Stomach smooth muscle (tissue), 2 donors: ENCODE measurements at regions not wholly inside any gene's neighbourhood (a gene's known extent, or its start where the extent isn't known, plus 50 kb on each side); places are given as distances from the start of the nearest gene placed in this dataset.

Experiments used
- H3K27ac ChIP-seq: one replicate; pipeline ENCODE4 v1.7.0; 2013; ENCODE audit warnings: mild to moderate bottlenecking, low read length, inconsistent platforms
- H3K27me3 ChIP-seq, 2 donors: one replicate each; pipeline ENCODE4 v1.7.0; 2013; ENCODE audit warnings: low read length in 2 of 2; ENCODE audit not compliant: insufficient read depth in 2 of 2, control insufficient read depth in 1 of 2
- H3K36me3 ChIP-seq, 2 donors: one replicate each; pipeline ENCODE4 v1.7.0; 2013; ENCODE audit warnings: low read length in 2 of 2; ENCODE audit not compliant: control insufficient read depth in 2 of 2, insufficient read depth in 2 of 2
- H3K4me1 ChIP-seq: one replicate; pipeline ENCODE4 v1.7.0; 2013; ENCODE audit warnings: low read length; ENCODE audit not compliant: control insufficient read depth, insufficient read depth
- H3K4me3 ChIP-seq, 2 donors: one replicate each; pipeline ENCODE4 v1.7.0; 2013; ENCODE audit warnings: low read length in 2 of 2
- H3K9ac ChIP-seq, 2 donors: one replicate each; pipeline ENCODE4 v1.7.0; 2013; ENCODE audit warnings: low read length in 2 of 2, mild to moderate bottlenecking in 1 of 2
- H3K9me3 ChIP-seq, 2 donors: one replicate each; pipeline ENCODE4 v1.7.0; 2013; ENCODE audit warnings: low read length in 2 of 2; ENCODE audit not compliant: control insufficient read depth in 2 of 2
- donor health status: healthy.
- donor health status: Pancreatic carcinoma.

- H3K4me3 ChIP-seq = no peak overlapping the region
- no peaks in the 10 kb centered on the region for H3K36me3 ChIP-seq
- H3K27me3 ChIP-seq = no peaks in the 10 kb centered on the region
- no peak overlapping the region for H3K9ac ChIP-seq
- H3K9me3 ChIP-seq = no peaks in the 10 kb centered on the region
- no peaks in the 10 kb centered on the region for H3K4me1 ChIP-seq
- H3K27ac ChIP-seq = no peak overlapping the region
These were observed 386.8 kb upstream of the ADARB2 start for GRCh38 chr10:2124135-2124534.

DNA sequence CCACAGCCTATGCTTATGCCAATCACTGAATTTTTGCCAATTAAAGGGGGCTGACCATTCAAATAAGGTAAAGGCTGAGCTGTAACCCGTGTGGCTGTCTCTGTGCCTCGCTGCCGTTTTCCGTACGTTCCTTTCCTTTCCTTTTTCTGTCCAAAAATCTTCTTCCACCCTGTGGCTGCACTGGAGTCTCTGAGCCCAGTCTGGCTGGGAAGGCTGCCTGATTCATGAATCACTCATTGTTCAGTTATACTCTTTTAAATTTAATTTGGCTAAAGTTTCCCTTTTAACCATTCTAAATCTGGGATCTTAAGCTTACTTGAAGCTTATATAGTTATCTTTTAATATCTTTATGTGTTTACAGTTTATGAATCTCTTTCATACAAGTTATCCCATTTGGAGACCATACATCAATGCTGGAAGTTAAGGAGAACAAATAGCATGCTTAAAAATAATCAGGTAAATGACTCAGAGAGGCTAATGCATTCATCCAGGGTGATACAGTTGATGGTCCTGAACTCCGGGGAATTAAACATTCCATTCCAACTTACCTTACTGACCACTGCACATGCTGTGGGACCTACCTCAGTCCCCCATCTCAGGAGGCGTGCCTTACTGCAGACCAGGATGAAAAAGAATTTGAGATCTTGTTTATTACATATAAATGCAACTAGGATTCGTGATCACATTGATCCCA is 385.3 kb upstream of the ADARB2 start:
- Histone ChIP-seq H3K9ac (no peak overlapping the region), H3K27me3 (no peaks in the 10 kb centered on the region), H3K27ac (no peak overlapping the region), H3K36me3 (no peaks in the 10 kb centered on the region), H3K4me1 (no peaks in the 10 kb centered on the region), H3K9me3 (no peaks in the 10 kb centered on the region), H3K4me3 (no peak overlapping the region)

- Histone ChIP-seq H3K27me3 (no peaks in the 10 kb centered on the region), H3K9me3 (peaks cover 0 to 5% of the 10 kb centered on the region in 2 donors), H3K4me3 (no peak overlapping the region), H3K4me1 (no peaks in the 10 kb centered on the region), H3K36me3 (no peaks in the 10 kb centered on the region), H3K9ac (no peak overlapping the region), H3K27ac (no peak overlapping the region)
These were observed 384.6 kb upstream of the ADARB2 start for GRCh38 chr10:2121929-2122328.

DNA sequence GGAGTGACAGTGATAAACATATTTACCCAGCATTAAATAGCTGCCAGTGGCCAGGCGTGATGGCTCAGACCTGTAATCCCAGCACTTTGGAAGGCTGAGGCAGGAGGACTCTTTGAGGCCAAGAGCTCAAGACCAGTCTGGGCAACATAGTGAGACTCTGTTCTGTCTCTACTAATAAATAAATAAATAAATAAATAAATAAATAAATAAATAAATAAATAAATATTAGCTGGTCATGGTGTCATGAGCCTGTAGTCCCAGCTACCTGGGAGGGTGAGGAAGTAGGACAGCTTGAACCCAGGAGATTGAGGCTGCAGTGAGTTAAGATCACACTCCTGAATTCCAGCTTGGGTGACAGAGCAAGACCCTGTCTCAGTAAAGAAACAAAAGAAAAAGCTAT is 384.0 kb upstream of the ADARB2 start:
- H3K9ac ChIP-seq = no peak overlapping the region
- H3K4me1 ChIP-seq = no peaks in the 10 kb centered on the region
- no peaks in the 10 kb centered on the region for H3K27me3 ChIP-seq
- no peak overlapping the region for H3K27ac ChIP-seq
- H3K36me3 ChIP-seq = no peaks in the 10 kb centered on the region
- H3K9me3 ChIP-seq = peaks cover 0 to 5% of the 10 kb centered on the region in 2 donors
- no peak overlapping the region for H3K4me3 ChIP-seq

GRCh38 chr10:2120746-2121145 is 383.4 kb upstream of the ADARB2 start:
- peaks cover 0 to 5% of the 10 kb centered on the region in 2 donors for H3K9me3 ChIP-seq
- H3K4me1 ChIP-seq = no peaks in the 10 kb centered on the region
- no peak overlapping the region for H3K9ac ChIP-seq
- H3K27me3 ChIP-seq = no peaks in the 10 kb centered on the region
- no peak overlapping the region for H3K27ac ChIP-seq
- no peaks in the 10 kb centered on the region for H3K36me3 ChIP-seq
- no peak overlapping the region for H3K4me3 ChIP-seq

DNA sequence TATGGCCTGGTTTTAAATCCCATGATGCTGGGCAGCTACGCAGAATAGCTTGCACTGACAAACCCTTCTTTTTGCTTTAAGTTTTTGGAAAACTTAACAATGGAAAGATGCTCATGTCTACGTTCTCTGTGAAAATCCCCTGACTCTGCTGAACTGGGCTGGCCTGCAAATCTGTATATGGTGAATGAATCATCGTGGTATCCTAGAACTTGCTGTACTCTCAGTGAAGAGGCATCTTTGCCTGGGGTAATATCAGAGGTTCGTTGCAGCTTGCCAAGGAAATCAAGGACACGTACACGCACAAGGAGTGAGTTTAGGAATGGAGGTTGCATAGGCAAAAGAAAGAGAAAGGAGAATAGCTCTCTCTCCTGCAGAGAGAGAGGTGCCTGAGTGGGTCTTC is 382.0 kb upstream of the ADARB2 start:
- Histone ChIP-seq H3K4me3 (no peak overlapping the region), H3K4me1 (no peaks in the 10 kb centered on the region), H3K27me3 (no peaks in the 10 kb centered on the region), H3K9ac (no peak overlapping the region), H3K27ac (no peak overlapping the region), H3K9me3 (peaks cover 0 to 5% of the 10 kb centered on the region in 2 donors), H3K36me3 (no peaks in the 10 kb centered on the region)

DNA sequence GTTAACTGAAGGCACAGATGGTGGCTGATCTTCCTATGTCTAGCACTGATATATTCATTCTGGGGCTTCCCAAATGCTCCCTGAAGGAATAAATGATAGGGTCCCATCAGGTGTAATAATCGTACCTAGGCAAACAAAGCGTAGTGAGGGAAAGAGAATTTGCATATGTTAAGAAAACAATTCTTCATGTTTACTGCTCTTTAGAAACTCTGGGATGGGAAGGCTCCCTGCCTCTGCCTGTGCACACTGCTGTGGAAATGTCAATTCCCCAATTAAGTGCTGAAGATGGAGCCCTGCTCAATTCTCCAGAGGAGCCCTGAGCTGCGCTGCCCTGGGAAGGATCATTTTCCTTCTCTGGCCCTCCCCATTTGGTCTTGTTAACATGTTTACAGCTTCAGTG is 380.9 kb upstream of the ADARB2 start:
- Histone ChIP-seq H3K4me3 (no peak overlapping the region), H3K9ac (no peak overlapping the region), H3K27ac (no peak overlapping the region), H3K27me3 (no peaks in the 10 kb centered on the region), H3K4me1 (no peaks in the 10 kb centered on the region), H3K9me3 (peaks cover 0 to 5% of the 10 kb centered on the region in 2 donors), H3K36me3 (no peaks in the 10 kb centered on the region)

GRCh38 chr10:2117641-2118040 is 380.3 kb upstream of the ADARB2 start:
- Histone ChIP-seq H3K4me3 (no peak overlapping the region), H3K4me1 (no peaks in the 10 kb centered on the region), H3K9me3 (peaks cover 0 to 5% of the 10 kb centered on the region in 2 donors), H3K9ac (no peak overlapping the region), H3K27me3 (no peaks in the 10 kb centered on the region), H3K27ac (no peak overlapping the region), H3K36me3 (no peaks in the 10 kb centered on the region)

- H3K9me3 ChIP-seq = peaks cover under 1 to 3% of the 10 kb centered on the region in 2 donors
- no peak overlapping the region for H3K27ac ChIP-seq
- H3K4me3 ChIP-seq = no peak overlapping the region
- H3K9ac ChIP-seq = no peak overlapping the region
- H3K36me3 ChIP-seq = no peaks in the 10 kb centered on the region
- no peaks in the 10 kb centered on the region for H3K4me1 ChIP-seq
- H3K27me3 ChIP-seq = no peaks in the 10 kb centered on the region
These were observed 374.6 kb upstream of the ADARB2 start for GRCh38 chr10:2111965-2112364.

GRCh38 chr10:2108496-2108895 is 371.2 kb upstream of the ADARB2 start:
- no peaks in the 10 kb centered on the region for H3K36me3 ChIP-seq
- no peak overlapping the region for H3K27ac ChIP-seq
- no peaks in the 10 kb centered on the region for H3K4me1 ChIP-seq
- peaks cover 4 to 9% of the 10 kb centered on the region in 2 donors for H3K9me3 ChIP-seq
- H3K27me3 ChIP-seq = no peaks in the 10 kb centered on the region
- H3K4me3 ChIP-seq = no peak overlapping the region
- no peak overlapping the region for H3K9ac ChIP-seq

- no peaks in the 10 kb centered on the region for H3K27me3 ChIP-seq
- H3K36me3 ChIP-seq = no peaks in the 10 kb centered on the region
- no peak overlapping the region for H3K4me3 ChIP-seq
- peaks cover 4 to 6% of the 10 kb centered on the region in 2 donors for H3K9me3 ChIP-seq
- H3K27ac ChIP-seq = no peak overlapping the region
- H3K4me1 ChIP-seq = no peaks in the 10 kb centered on the region
- no peak overlapping the region for H3K9ac ChIP-seq
These were observed 369.3 kb upstream of the ADARB2 start for GRCh38 chr10:2106641-2107040.
